RCC 7860 (cell line): ENCODE measurements at regions not wholly inside any gene's neighbourhood (a gene's known extent, or its start where the extent isn't known, plus 50 kb on each side); places are given as distances from the start of the nearest gene placed in this dataset.
"Not testable (repeated sequence)": the region's sequence is repeated elsewhere in the genome, so short reads cannot be mapped to it uniquely, and the experiment has no call there.

Source experiments
- DNase-seq: peaks from one replicate; pipeline ENCODE4 v3.0.0-alpha.2; 2015; ENCODE audit warnings: low spot score
- FAIRE-seq: peaks from 2 replicates; lab custom pipeline; 2012; peaks lifted over from hg19 to GRCh38; lab: Jason Lieb, UNC

DNA sequence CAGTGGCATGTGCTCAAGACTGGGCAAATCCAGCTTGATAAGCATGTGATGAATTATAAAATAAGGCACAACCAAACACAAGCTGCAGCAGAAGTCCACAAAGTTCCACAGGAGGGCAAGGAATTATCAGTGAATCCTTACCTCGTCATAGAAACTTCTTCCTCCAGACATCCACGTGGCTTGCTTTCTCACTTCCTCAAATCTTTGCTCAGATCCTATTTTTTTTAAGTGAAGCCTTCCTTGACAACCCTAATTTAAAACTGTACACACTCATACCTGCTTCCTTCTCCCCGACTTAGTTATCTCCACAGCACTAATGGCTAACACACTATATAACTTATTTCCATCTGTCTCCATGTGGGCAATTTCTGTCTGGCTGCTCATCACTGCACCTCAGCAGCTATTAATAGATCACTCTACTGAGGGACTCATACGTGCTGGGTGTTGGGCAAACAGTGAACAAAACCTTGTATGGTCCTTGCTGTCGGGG, 320.7 kb downstream of the KLF13 start:
- not testable (repeated sequence) for FAIRE-seq

DNA sequence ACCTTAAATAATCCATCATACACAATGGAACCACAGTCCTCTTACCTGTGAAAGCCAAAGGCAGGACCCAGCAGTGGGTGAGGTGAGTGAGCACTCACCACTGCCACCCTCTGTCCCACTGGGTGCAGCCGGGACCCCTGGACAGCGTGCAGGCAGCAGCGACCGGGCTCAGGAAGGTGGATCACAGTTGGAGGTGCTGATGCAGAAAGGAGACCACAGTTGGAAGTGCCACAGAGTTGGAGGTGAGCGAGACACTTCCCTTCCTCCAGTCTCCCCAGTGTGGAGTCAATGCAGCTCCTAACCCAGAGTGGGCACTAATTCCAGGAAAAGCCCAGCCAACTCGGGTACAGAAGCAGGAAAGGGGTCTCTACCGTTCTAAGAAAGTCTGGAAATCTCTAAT, 323.0 kb downstream of the KLF13 start:
- FAIRE-seq, DNase-seq: not testable (repeated sequence)

More for the DNA sequence above, 320.7 kb downstream of the KLF13 start:
- not testable (repeated sequence) for DNase-seq

DNA sequence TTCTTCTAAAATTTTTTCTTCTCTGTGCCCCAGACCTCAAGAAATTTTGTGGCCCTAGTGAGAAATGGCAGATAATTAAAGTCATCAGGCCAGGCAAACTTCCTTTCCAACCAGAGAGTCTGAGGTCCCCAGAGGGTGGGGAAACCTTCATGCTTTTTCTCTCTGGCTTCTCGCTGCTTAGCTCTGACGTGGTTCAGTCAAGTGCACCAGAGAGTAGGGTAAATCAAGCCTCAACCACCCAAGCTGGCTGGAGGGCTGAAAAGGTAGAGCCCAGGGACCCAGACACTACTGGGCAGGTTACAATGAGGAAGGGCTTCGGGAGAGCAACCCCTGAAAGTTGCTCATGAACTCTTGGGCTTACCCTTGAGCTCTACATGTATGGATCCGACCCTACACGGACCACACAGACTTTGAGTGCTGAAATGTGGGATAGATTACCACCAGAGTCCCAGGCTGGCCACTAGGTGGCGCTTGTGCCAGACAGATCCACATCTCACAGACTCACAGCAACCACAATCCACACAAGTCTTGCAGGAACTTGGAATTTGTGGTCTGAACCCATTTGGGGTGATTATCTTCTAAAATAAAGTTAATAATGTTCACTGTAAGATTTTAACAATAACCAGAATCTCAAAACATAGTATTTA, 323.5 kb downstream of the KLF13 start:
- FAIRE-seq, result peak; percentile 31
- not testable (repeated sequence) for DNase-seq

DNA sequence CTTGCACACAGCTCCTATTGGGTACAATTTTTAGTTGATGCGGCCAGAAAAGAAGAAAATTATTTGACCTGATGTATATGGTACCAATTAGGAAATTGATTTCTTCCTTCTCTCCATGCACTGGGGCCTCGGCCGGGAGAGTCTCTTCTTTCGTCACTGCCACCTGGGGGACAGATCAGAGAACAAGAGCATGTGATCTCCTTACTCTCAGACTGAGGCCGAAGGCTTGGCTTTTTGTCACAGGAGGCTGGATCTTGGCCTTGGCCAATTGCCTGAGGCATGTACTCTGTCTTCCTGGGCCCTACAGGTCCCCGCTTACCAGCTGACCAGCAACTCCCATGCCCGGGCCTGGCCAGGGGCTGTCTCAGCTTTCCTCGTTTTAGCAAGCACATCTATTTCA, 330.3 kb downstream of the KLF13 start:
- DNase-seq, FAIRE-seq: not testable (repeated sequence)

DNA sequence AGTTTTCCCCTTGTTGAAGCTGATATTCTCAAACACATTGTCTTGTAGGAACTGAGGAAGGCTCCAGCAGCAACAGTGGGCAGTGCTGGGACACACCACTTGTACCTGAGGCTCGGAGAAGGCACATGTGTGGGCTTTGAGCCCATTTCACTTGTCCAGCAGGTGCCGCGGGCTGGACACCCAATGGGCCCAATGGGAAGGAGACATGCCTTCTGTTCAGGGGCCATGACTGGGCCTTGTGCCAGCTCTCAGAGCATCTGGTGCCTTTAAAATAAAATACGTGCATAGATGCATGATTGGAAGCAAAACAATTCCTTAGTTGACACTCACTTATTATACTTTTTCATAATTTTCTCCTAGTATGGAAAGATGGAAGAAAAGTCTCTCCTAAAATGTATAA, 334.2 kb downstream of the KLF13 start:
- no peak for FAIRE-seq
- DNase-seq, result no peak

DNA sequence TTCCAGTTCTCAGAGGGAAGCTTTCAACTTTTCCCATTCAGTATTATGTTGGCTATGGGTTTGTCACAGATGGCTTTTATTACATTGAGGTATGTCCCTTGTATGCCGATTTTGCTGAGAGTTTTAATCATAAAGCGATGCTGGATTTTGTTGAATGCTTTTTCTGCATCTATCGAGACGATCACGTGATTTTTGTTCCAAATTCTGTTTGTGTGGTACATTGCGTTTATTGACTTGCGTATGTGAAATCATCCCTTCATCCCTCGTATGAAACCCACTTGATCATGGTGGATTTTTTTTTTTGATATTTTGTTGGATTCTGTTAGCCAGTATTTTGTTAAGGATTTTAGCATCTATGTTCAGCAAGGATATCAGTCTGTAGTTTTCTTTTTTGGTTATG, 339.1 kb downstream of the KLF13 start:
- not testable (repeated sequence) for DNase-seq, FAIRE-seq

DNA sequence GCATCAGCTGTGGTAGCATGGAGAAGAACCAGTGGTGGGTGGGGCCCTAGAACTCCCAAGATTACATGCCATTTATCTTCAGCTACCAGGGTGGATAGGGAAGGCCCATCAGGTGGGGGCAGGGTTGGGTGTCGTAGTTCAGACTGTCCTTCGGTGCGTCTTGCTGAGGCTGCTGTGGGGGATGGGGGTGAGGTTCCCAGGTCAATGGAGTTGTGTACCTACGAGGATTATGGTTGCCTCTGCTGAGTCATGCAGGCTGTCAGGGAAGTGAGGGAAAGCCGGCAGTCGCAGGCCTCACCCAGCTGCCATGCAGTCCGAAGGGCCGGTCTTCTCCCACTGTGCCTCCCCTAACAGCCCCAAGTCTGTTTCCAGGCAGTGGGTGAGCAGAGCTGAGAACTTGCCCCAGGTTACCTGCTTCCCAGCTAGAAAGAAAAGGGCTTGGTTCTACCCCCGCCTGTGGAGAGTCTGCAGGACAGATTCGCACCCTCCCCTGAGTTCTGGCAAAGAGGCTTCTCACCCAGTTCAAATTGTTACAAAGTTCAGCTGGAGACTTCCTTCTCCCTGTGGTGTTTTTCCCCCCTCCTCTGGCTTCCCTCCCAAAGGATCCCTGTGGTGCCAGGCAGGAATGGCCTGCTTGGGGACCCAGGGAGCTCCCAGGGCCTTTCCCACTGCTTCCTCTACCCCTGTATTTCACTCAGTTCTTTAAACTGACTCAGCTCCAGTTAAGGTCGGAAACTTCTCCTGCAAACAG, 342.7 kb downstream of the KLF13 start:
- FAIRE-seq, DNase-seq: not testable (repeated sequence)

DNA sequence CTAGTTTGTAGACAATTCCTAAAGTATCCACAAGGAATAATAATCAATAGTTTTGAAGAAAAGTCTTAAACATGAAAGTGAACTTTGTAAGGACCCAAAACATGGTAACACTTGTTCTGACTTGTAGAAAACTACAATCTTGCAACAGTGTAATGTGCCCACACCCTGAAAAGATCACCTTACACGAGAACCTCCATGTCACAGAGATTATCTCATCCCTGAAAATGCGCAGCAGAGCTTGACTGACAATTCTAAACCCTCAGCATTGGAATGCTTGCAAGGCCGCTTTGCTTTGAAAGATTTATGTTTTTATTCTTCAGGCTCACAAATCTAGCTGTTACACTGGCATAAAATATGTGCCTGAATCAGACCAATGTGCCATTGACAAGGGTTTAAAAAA, 346.6 kb downstream of the KLF13 start:
- DNase-seq, FAIRE-seq: not testable (repeated sequence)

DNA sequence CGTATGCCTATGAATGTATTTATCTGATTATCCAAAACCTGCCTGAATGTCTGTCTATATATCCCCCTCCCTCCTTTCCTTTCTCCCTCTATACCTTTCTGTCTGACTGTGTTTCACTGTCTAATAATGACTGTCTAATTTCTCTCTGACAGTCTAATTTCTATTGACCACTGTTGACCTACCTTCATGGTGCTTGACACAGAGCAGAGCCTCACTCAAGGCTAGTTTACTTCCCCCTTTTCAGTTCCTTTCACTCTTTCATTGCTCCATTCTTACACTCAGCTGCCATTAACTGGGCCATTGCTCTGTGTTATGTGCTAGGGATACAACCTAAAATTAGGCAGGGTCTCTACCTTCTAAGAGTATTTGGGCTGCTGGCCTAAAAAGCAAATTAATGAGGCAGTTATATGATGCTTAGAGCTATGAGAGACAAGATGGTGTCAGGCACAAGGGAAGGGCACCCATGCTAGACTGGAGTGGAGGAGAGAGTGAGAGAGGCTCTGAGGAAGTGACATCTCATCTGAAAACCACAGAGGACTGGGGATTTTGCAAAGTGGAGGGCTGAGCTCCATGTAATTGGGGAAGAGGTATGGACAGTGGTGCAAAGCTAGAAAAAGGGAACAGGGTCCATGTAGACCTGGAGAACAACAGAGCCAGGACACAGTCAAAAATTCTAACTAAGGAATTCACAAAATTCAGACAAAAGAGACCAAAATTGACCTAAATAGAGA, 348.6 kb upstream of the CHRNA7 start:
- FAIRE-seq, DNase-seq: not testable (repeated sequence)

DNA sequence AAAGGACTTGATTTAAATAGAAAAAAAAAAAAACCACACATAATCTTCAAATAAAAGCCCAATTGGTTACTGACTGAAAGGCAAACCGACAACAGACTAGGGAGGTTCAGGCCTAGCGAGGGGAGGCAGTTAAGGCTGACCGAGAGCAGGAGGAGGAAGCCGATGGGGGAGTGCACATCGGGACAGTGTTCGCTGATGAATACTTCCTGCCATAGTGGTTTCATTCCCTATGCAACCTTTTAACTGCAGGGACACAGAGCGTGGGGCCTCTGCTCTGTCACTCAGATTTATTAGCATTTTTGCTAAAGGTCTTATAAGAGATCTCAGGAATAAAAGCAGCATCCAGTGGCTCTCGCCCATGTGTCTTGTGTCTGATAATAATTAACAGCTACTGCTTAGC, 343.2 kb upstream of the CHRNA7 start:
- DNase-seq, FAIRE-seq: not testable (repeated sequence)

DNA sequence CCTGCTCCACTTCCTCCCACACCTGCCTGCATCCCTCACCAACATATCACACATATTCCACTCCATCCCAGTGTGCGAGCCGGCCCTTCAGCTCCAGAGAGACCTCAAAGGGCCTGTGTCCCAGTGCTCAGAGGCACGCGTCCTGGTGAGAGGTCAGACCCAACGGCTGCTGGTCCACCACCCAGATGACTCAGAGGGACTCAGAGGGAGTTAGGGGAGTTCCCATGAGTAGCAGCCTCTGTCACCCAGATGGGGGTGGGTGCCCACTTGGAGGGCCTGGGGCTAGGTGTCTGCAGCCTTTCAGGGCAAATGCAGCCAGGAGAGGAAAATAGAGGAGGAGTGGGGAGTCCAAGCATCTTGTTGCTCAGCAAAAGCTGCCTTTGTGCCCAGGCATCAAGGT, 333.8 kb upstream of the CHRNA7 start:
- not testable (repeated sequence) for FAIRE-seq, DNase-seq

DNA sequence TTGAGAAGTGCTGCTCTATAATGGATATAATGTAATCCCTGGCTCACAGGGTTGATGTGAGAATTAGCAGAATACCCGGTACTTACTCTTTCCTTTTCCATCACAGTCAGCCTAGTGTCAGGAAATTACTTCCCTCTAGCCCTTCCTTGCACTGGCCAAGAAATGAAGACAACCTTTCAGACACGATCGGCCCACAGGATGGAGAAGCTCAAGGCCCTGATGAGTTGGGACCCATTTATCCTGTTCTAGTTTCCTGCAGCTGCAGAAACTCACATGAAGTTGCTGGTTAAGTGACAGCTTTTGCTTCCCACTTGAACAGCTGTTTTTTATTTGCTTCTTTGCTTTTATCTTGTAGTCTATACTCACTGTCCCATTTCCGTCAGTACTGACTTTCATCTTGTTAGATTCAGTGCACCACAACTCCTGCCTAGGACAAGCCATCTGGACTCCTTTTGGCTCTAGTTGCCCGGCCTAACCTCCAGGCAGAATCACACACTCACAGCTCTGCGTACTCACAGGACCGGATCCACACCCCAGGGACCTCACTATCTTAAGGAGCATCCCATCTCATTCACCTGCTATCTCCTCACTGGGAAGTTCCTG, 325.1 kb upstream of the CHRNA7 start:
- FAIRE-seq, DNase-seq: not testable (repeated sequence)

DNA sequence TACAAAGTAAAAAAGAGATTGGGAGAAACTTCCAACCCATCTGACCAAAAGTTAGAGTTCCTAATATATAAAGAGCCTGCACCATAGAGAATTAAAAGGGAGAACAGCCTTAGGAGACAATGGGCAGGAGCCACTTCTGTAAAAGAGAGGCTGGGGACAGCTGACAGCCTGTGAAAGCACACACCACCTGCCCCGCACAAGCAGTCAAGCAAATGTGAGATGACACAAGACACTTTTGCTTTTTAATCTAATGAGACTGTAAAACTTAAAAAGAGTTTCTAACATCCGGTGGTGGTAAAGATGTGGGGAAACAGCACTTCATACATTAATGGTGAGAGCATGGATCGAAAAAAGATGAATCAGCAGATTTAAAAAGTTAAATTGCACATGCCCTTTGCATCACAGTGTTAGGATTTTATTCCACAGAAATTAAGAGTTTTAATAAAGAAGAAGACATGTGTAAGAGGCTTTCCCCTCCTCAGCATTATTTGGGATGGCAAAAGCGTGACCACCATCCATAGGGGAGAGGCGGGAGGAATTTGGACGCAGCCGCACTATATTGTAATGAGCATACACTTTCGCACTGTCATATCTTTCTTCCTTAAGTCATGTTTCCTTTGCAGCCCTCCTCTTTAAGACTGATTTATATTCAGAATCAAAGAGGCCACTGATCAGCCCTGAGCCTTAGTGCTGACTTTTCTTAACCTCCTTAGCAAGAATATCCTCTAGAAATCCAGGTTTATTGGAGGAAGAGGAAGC, 322.2 kb upstream of the CHRNA7 start:
- FAIRE-seq, DNase-seq: not testable (repeated sequence)

DNA sequence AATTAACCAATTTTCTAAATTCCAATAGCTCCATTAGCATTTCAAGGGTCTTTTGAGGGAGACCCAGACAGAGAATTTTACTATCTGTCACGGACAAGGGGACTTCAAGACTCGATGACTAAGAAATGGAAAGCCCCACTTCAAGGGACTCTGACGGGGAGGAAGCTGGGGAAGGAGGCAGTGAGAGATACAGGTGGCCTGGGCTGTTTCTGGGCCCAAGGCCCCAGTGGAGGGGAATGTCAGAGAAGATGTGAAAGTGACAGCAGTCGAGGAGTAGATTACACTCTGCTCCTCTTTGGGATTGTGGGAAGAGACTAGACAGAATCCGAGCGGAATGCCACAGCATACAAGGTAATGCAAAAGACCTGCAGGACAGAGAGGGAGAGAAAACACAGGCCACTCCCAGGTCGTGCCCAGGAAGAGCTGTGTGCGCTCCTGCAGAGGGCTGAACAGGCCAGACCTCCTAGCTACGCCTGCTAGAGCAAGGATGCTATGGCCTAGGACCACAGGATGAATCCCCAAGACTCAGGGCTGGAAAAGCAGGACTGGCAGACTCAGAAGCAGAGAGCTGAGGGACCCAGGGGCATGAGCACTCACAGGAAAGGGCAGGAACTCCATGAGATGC, 321.5 kb upstream of the CHRNA7 start:
- not testable (repeated sequence) for DNase-seq, FAIRE-seq

DNA sequence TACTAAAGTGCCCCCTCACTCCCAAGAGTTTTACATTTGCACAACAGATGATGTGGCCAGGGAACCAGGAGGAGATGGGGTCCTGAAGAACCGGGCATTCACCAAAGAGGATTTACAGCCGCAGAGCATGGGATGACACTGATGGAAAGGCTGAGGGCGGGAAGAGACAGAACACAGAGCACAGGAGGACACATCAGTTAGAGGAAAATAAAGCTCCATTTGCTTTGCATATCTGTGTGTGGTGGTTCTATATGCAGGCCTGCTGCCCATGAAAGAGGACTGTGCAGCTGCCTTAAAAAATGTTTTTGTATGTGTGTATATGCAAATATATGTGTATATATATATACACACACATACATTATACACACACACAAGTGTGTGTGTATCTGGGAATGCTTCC, 320.8 kb upstream of the CHRNA7 start:
- not testable (repeated sequence) for DNase-seq, FAIRE-seq

DNA sequence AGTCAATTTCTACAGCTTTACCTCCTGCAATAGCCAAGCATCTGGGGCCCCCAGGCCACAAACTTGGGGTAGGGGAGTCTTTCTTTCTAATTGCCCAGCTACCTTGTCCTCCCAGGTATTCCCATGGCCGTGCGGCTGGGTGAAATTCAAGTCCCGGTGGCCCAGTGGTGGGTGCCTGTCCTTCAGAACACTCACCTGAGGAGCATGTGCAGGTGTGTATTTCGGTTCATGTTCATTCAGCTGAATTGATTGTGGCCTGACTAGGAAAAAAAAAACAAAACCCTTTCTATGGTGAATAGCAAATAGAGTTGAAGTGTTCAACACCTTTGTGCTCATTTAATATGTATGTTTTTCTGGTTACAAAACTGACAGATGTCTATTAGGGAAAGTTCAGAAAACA, 319.5 kb upstream of the CHRNA7 start:
- not testable (repeated sequence) for DNase-seq, FAIRE-seq

DNA sequence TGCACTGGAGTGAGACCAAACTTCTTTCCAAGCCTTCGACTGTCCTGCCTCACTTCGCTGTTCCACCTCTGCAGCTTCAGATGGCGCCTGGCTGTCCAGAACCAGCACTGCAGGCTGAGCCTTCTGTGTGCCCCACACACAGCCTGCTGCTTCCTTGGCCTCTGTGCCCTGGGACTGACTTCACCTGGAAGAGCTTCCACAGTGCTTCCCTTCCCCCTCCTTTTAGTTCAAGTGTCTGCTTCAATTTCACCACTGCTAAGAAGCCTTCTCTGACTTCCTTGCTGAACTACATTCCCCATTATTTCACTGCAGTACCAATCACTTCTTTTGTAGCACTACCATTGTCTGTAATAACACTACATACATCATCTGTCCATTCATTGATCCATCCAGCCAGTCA, 315.1 kb upstream of the CHRNA7 start:
- FAIRE-seq, DNase-seq: not testable (repeated sequence)

DNA sequence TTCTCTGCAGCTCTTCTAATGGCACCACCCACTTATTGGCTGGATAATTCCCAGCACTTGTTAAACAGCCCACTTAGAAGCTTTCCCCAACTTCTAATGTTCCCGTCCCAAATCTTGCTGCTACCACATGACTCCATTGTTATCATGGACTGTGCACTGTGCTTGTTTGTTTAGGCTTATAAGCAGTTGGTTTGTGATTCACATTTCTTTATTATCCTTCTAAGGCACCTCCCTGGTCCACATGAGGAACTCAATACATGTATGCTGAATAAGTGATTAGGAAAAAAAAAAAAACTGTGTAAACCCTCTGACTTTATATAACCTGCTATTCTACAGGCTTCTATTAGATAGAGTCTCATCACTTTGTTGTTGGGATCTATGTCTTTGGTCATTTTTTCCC, 311.7 kb upstream of the CHRNA7 start:
- not testable (repeated sequence) for FAIRE-seq, DNase-seq

DNA sequence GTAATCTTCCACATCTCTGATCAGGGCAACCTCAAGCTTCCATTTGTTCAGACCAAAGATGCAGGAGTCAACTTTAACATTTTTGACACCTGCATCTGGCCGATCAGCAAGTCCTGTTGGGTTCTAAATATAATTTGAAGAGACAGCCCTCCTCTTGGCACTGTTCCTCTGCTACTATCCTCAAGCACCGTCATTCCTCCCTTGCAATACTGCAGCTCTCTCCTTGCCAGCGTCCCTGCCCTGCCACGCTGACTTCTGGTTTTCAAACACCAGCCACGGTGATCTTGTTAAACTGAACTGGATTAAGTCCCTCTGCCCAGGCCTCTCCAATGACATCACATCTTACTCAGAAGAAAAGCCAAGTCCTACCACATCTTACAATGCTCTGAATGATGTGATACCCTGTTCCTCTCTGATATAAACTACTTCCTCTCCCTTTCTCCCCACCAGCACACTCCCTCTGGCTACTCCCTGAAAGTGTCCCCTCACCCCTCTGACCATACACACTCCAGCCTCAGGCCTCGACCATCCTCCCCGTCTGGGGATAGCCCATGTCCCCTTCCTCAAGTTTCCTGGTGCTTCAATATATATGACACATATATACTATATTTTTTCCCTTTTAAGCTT, 310.8 kb upstream of the CHRNA7 start:
- FAIRE-seq, result not testable (repeated sequence)

More for the DNA sequence above, 310.8 kb upstream of the CHRNA7 start:
- not testable (repeated sequence) for DNase-seq
